Esophagus squamous epithelium (tissue), 5 donors: ENCODE measurements at regions not wholly inside any gene's neighbourhood (a gene's known extent, or its start where the extent isn't known, plus 50 kb on each side); places are given as distances from the start of the nearest gene placed in this dataset.
A peak's percentile ranks its signal among the peaks of the same experiment; 100 is the strongest.

Source experiments
- DNase-seq: peaks from one replicate; lab custom pipeline; 2025; lab: John Stamatoyannopoulos, UW
- H3K27ac ChIP-seq, 4 donors: fragments of 200-600 bp; sonication (generic); one replicate each; pipeline ENCODE4 v1.5.1; 2016 to 2019; ENCODE audit warnings: mild to moderate bottlenecking in 1 of 4
- H3K27me3 ChIP-seq, 4 donors: fragments of 200-600 bp; sonication (generic); 1 replicate in 3 of 4; 2 replicates in 1 of 4; pipeline versions ENCODE4 v1.5.1 to v1.6.0; 2017 to 2021; ENCODE audit warnings: antibody characterized with exemption in 1 of 4
- H3K36me3 ChIP-seq, 3 donors: fragments of 200-600 bp; sonication (generic); one replicate each; pipeline ENCODE4 v1.5.1; 2016 to 2019
- H3K4me1 ChIP-seq, 3 donors: fragments of 200-600 bp; sonication (generic); one replicate each; pipeline ENCODE4 v1.5.1; 2017 to 2019
- H3K4me3 ChIP-seq, 4 donors: fragments of 200-600 bp; sonication (generic); 1 replicate in 3 of 4; 2 replicates in 1 of 4; pipeline ENCODE4 v1.5.1; 2016 to 2019; ENCODE audit warnings: mild to moderate bottlenecking in 2 of 4, moderate library complexity in 1 of 4
- H3K9me3 ChIP-seq, 3 donors: fragments of 200-600 bp; sonication (generic); one replicate each; pipeline ENCODE4 v1.5.1; 2016 to 2019
- POLR2A ChIP-seq, 4 donors: fragments of 450-650 bp; IDR thresholded peaks; one replicate each; pipeline ENCODE4 v1.6.1; 2017; ENCODE audit warnings: antibody characterized with exemption in 4 of 4, mild to moderate bottlenecking in 4 of 4, moderate library complexity in 3 of 4
- WGBS, 2 donors: methylation state at CpG; one replicate each; pipeline ENCODE4 v1.1.5; 2018; 5-methylcytosine and 5-hydroxymethylcytosine counted together
- intact Hi-C: fragments of 100-400 bp; cut with DNase I; formaldehyde crosslinking; loops from one replicate; pipeline ENCODE4 v1.15.0; 2022
- TF ChIP-seq, protein P1 (sequence below), 6 experiments: fragments of 450-650 bp in 4 of 6; fragments of 200-600 bp in 2 of 6; sonication (generic) in 2 of 6; IDR thresholded peaks; one replicate each; pipeline ENCODE4 v1.5.1; 2016 to 2019; ENCODE audit warnings: antibody characterized with exemption in 6 of 6, mild to moderate bottlenecking in 4 of 6, moderate library complexity in 4 of 6
- donor health status: DM: yes; HTN: yes; CAD: no.

DNA sequence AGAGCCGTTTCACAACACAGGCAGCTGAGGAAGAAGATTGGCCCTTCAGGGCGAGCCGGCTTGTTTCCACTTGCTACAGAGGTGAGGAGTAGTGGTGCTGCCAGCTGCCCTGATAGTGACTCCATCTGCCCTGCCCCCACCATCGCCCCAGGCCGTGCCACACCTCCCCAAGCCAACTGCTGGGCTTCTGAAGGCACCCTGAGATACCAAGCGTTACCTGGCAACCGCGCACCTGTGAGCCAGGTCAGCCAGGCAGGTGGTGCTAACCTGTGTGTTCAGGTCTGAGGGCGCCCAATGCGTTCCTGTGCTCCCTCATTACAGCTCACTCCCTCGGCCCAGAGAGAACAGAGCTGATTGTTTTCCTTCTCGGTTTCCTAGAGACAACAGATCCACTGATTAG lies 299.1 kb upstream of the ID4 start:
- Histone ChIP-seq H3K9me3 (no peaks in the 10 kb centered on the region), H3K27me3 (no peaks in the 10 kb centered on the region), H3K4me3 (no peak overlapping the region), H3K4me1 (peaks cover 7 to 46% (median 7%) of the 10 kb centered on the region in 3 donors), H3K27ac (peak overlapping the region in 2 of 4 donors; percentile 55 to 70), H3K36me3 (no peaks in the 10 kb centered on the region)
- intact Hi-C loops = no loop called here
- 25 to 33% methylated on average over 9 to 10 of the region's 12 CpGs for WGBS, 2 donors
- DNase-seq = no peak
- TF ChIP-seq POLR2A (IDR thresholded peaks at IDR 0.05) = no peak
- TF ChIP-seq, protein P1, sequence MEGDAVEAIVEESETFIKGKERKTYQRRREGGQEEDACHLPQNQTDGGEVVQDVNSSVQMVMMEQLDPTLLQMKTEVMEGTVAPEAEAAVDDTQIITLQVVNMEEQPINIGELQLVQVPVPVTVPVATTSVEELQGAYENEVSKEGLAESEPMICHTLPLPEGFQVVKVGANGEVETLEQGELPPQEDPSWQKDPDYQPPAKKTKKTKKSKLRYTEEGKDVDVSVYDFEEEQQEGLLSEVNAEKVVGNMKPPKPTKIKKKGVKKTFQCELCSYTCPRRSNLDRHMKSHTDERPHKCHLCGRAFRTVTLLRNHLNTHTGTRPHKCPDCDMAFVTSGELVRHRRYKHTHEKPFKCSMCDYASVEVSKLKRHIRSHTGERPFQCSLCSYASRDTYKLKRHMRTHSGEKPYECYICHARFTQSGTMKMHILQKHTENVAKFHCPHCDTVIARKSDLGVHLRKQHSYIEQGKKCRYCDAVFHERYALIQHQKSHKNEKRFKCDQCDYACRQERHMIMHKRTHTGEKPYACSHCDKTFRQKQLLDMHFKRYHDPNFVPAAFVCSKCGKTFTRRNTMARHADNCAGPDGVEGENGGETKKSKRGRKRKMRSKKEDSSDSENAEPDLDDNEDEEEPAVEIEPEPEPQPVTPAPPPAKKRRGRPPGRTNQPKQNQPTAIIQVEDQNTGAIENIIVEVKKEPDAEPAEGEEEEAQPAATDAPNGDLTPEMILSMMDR (IDR thresholded peaks at IDR 0.05) = no peak

GRCh38 chr6:19547507-19547906 lies 289.7 kb upstream of the ID4 start:
- H3K9me3 ChIP-seq = no peaks in the 10 kb centered on the region
- intact Hi-C loops = no loop called here
- no peak overlapping the region for H3K4me3 ChIP-seq
- H3K27me3 ChIP-seq = no peaks in the 10 kb centered on the region
- H3K27ac ChIP-seq = no peak overlapping the region
- TF ChIP-seq, protein P1 (IDR thresholded peaks at IDR 0.05) = no peak
- no peak for TF ChIP-seq POLR2A (IDR thresholded peaks at IDR 0.05)
- WGBS, 2 donors = 68 to 89% methylated on average over 2 of the region's 2 CpGs
- H3K36me3 ChIP-seq = no peaks in the 10 kb centered on the region
- DNase-seq = no peak
- H3K4me1 ChIP-seq = no peaks in the 10 kb centered on the region

DNA sequence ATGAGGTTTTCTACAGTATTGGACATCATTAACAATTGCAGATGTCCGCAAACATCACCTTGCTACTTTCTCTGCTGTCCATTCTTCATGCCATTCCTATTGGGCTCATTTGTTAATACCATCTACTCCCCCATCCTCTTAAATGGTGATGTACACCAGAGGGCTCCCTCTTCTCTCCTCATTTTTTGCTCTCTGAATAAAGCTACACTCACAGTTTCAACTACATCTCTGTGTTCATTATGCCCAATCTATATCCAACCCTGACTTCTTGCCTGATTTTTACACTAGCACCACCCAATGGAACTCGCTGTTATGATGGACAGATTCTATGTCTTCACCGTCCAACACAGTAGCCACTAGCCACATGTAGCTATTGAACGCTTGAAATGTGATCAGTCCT lies 288.1 kb upstream of the ID4 start:
- intact Hi-C loops = no loop called here
- no peak overlapping the region for H3K27ac ChIP-seq
- WGBS, 2 donors = 89 to 91% methylated on average over 4 of the region's 4 CpGs
- H3K27me3 ChIP-seq = no peaks in the 10 kb centered on the region
- no peak overlapping the region for H3K4me3 ChIP-seq
- H3K4me1 ChIP-seq = no peaks in the 10 kb centered on the region
- H3K36me3 ChIP-seq = no peaks in the 10 kb centered on the region
- no peaks in the 10 kb centered on the region for H3K9me3 ChIP-seq
- no peak for DNase-seq
- no peak for TF ChIP-seq POLR2A (IDR thresholded peaks at IDR 0.05)
- TF ChIP-seq, protein P1 (IDR thresholded peaks at IDR 0.05) = no peak

- H3K36me3 ChIP-seq = no peaks in the 10 kb centered on the region
- no peak overlapping the region for H3K4me3 ChIP-seq
- DNase-seq = no peak
- 82 to 94% methylated on average over 2 of the region's 2 CpGs for WGBS, 2 donors
- peaks cover 0 to 8% (median 0%) of the 10 kb centered on the region in 3 donors for H3K4me1 ChIP-seq
- TF ChIP-seq, protein P1 (IDR thresholded peaks at IDR 0.05) = no peak
- no peak for TF ChIP-seq POLR2A (IDR thresholded peaks at IDR 0.05)
- H3K27me3 ChIP-seq = no peaks in the 10 kb centered on the region
- H3K9me3 ChIP-seq = no peaks in the 10 kb centered on the region
- no peak overlapping the region for H3K27ac ChIP-seq
- intact Hi-C loops = no loop called here
These were observed 286.8 kb upstream of the ID4 start for GRCh38 chr6:19550380-19550779.

GRCh38 chr6:19551611-19552010 lies 285.6 kb upstream of the ID4 start:
- intact Hi-C loops = no loop called here
- Histone ChIP-seq H3K27ac (no peak overlapping the region), H3K9me3 (no peaks in the 10 kb centered on the region), H3K4me1 (peaks cover 0 to 8% (median 0%) of the 10 kb centered on the region in 3 donors), H3K36me3 (no peaks in the 10 kb centered on the region), H3K4me3 (no peak overlapping the region), H3K27me3 (no peaks in the 10 kb centered on the region)
- no peak for DNase-seq
- TF ChIP-seq, protein P1 (IDR thresholded peaks at IDR 0.05) = no peak
- no peak for TF ChIP-seq POLR2A (IDR thresholded peaks at IDR 0.05)
- WGBS, 2 donors = 61 to 64% methylated on average over 4 of the region's 4 CpGs
